Ishikawa (cell line): ENCODE measurements at regions not wholly inside any gene's neighbourhood (a gene's known extent, or its start where the extent isn't known, plus 50 kb on each side); places are given as distances from the start of the nearest gene placed in this dataset.

ENCODE experiments used
- CEBPB ChIP-seq: IDR thresholded peaks from 2 replicates; pipeline ENCODE4 v1.6.1; 2012
- CREB1 ChIP-seq: IDR thresholded peaks from 2 replicates; pipeline ENCODE4 v1.6.1; 2012; ENCODE audit warnings: low read depth
- EGR1 ChIP-seq: IDR thresholded peaks from 2 replicates; pipeline ENCODE4 v1.6.1; 2012
- EP300 ChIP-seq: IDR thresholded peaks from 2 replicates; pipeline ENCODE4 v1.6.1; 2012; ENCODE audit warnings: borderline replicate concordance
- FOXM1 ChIP-seq: IDR thresholded peaks from 2 replicates; pipeline ENCODE4 v1.6.1; 2012; ENCODE audit warnings: low read depth, borderline replicate concordance
- MAX ChIP-seq: IDR thresholded peaks from 2 replicates; pipeline ENCODE4 v1.6.1; 2012
- NFIC ChIP-seq: IDR thresholded peaks from 2 replicates; pipeline ENCODE4 v1.6.1; 2012
- TAF1 ChIP-seq: IDR thresholded peaks from 2 replicates; pipeline ENCODE4 v1.6.1; 2012; ENCODE audit warnings: low read depth, mild to moderate bottlenecking
- TCF12 ChIP-seq: IDR thresholded peaks from 2 replicates; pipeline ENCODE4 v1.6.1; 2012; ENCODE audit warnings: low read depth
- TEAD4 ChIP-seq: IDR thresholded peaks from 2 replicates; pipeline ENCODE4 v1.6.1; 2012
- YY1 ChIP-seq: IDR thresholded peaks from 2 replicates; pipeline ENCODE4 v1.6.1; 2012; ENCODE audit warnings: low read depth
- ZBTB7A ChIP-seq: IDR thresholded peaks from 2 replicates; pipeline ENCODE4 v1.6.1; 2012; ENCODE audit warnings: low read depth

- TF ChIP-seq YY1 (no peak), CREB1 (no peak), TCF12 (no peak), EP300 (no peak), NFIC (no peak), TEAD4 (no peak), ZBTB7A (no peak), FOXM1 (no peak), MAX (no peak), CEBPB (no peak), EGR1 (no peak), TAF1 (no peak)
Measured at GRCh38 chr14:62453226-62453625, 592.0 kb downstream of the KCNH5 start.
